ENCODE measurements at regions not wholly inside any gene's neighbourhood (a gene's known extent, or its start where the extent isn't known, plus 50 kb on each side); places are given as distances from the start of the nearest gene placed in this dataset.

DNA sequence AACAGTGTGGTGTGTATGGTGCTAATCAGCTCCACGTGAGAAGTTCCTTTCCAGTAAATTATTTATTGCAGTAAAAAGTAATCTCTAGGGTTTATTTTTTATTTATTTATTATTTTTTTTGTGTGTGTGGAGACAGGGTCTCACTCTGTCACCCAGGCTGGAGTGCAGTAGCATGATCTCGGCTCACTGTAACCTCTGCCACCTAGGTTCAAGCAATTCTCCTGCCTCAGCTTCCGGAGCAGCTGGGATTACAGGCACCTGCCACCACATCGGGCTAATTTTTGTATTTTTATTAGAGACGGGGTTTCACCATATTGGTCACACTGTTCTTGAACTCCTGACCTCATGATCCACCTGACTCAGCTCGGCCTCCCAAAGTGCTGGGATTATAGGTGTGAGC lies 606.9 kb downstream of the PCDH7 start:
- DNase-seq (ENCODE audit: low read depth, low spot score) = no peak
- in situ Hi-C loops (cut with HindIII; ENCODE audit: low sequenced_read_pairs) = no loop called here
- no peak overlapping the region for H3K4me3 ChIP-seq (ENCODE audit: low read depth, low read length)
- TF ChIP-seq, protein P1, sequence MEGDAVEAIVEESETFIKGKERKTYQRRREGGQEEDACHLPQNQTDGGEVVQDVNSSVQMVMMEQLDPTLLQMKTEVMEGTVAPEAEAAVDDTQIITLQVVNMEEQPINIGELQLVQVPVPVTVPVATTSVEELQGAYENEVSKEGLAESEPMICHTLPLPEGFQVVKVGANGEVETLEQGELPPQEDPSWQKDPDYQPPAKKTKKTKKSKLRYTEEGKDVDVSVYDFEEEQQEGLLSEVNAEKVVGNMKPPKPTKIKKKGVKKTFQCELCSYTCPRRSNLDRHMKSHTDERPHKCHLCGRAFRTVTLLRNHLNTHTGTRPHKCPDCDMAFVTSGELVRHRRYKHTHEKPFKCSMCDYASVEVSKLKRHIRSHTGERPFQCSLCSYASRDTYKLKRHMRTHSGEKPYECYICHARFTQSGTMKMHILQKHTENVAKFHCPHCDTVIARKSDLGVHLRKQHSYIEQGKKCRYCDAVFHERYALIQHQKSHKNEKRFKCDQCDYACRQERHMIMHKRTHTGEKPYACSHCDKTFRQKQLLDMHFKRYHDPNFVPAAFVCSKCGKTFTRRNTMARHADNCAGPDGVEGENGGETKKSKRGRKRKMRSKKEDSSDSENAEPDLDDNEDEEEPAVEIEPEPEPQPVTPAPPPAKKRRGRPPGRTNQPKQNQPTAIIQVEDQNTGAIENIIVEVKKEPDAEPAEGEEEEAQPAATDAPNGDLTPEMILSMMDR (IDR thresholded peaks at IDR 0.05; ENCODE audit: low read depth, low read length) = no peak

DNA sequence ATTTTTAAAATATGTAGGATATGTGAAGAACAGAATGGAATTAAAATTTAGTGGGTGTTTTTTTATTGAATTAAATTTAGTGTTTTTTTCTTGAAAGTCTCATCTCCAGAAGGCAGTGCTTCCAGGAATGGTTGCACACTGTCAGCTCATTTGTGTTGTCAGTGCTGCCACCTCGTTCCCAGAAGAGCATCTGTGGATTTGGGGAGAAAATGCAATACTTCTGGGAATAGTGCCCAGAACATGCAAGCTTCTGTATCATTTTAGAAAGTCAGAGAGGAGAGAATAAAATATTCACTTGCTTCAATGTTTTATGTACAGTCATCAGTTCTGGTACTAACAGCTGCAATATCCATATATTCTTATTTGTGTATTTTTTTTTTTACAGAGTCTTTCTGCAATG lies 608.8 kb downstream of the PCDH7 start:
- TF ChIP-seq, protein P1 (IDR thresholded peaks at IDR 0.05; ENCODE audit: low read depth, low read length) = no peak
- in situ Hi-C loops (cut with HindIII; ENCODE audit: low sequenced_read_pairs) = no loop called here
- DNase-seq (ENCODE audit: low read depth, low spot score) = no peak
- H3K4me3 ChIP-seq (ENCODE audit: low read depth, low read length) = no peak overlapping the region

DNA sequence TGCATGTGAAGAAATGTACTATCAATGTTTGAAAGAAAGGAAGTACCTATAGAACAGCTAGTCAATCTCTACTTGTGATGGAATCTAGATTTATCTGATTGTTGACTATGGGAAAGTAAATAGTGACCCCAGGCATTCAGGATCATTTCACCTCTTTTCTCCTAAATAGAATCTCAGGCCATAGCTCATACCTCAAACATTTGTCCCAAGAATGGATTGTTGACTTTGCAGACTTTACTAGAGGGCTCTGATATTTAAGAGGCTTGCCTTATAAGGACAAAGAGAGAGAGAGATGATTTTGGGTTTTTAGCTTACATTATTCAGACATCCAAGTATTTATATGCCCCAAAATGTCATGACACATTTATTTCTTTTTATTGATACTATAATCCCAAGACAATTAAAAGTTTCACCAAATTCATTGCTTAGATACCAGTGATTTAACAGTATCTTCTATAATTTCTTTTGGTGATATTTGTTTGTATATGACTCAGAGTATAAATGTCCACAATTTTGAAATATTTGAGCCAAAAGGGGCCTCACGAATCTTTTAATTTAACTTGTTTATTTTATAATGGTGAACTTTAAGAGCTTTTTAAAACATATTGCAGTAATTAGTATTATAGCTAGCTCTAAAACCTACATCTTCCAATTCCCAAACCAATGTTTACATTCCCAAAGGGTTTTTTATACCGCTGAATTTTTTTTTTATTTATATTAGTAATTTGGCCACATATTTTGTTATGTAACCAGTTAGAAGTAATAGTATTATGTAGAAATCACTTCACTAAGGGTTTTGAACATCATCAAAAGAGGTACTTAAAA lies 614.1 kb downstream of the PCDH7 start:
- DNase-seq (ENCODE audit: low read depth, low spot score) = no peak
- TF ChIP-seq, protein P1 (IDR thresholded peaks at IDR 0.05; ENCODE audit: low read depth, low read length) = no peak

DNA sequence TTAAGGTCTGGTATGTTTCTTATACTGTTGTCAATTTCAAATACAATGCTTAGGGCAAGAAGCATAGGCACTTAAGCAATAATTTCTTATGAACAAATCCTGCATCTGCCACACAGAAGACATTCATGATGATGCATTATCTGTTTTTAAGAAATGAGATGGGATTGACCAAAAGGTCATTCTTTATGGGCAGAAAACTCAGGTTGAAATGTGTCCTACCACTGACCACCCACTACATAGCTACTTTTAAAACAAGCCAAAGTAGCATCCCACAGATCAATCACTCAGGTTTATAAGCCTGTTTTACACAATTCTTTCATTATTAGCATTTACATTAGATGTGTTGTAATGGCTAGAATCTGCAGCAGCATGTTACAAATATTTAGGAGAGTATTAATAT lies 617.8 kb downstream of the PCDH7 start:
- no peak overlapping the region for H3K4me3 ChIP-seq (ENCODE audit: low read depth, low read length)
- in situ Hi-C loops (cut with HindIII; ENCODE audit: low sequenced_read_pairs) = no loop called here
- TF ChIP-seq, protein P1 (IDR thresholded peaks at IDR 0.05; ENCODE audit: low read depth, low read length) = no peak
- no peak for DNase-seq (ENCODE audit: low read depth, low spot score)

More for the DNA sequence above, 614.1 kb downstream of the PCDH7 start:
- H3K4me3 ChIP-seq (ENCODE audit: low read depth, low read length) = no peak overlapping the region
- in situ Hi-C loops (cut with HindIII; ENCODE audit: low sequenced_read_pairs) = no loop called here

DNA sequence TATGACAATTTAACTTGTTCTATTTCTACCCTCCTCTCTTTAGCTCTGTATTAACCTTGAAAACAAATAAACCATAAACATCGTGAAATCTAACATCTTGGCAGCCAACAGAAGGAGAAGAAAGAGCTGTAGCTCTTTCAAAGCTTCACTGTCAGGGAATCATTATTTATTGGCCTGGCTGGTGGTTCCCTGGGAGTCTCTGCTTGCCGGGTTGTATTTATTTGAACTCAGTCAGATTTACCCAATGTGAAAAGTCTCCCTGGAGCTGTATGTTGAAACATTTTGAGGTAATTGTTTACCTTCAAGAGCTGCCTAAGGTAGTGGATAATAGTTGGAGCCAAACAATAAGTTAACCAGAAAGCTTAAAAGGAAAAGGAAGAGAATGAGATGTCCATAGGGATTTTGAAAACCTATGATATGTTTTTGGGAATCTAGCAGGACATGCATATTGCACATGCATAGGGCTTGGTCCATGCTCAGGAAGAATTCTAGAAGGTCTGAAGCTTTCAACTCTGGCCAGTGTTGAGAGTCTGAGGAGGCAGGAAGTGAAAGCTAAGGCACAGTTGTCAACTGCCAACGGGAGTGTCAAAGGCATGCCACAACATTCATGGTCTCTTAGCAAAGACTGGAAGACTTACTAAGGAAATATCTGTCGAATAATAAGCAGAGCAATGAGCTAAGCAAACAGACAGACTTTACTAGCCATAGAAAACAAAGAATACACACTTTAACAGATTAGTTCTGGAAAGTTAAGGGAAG lies 621.6 kb downstream of the PCDH7 start:
- TF ChIP-seq, protein P1 (IDR thresholded peaks at IDR 0.05; ENCODE audit: low read depth, low read length) = no peak
- no peak for DNase-seq (ENCODE audit: low read depth, low spot score)
- in situ Hi-C loops (cut with HindIII; ENCODE audit: low sequenced_read_pairs) = no loop called here
- no peak overlapping the region for H3K4me3 ChIP-seq (ENCODE audit: low read depth, low read length)

DNA sequence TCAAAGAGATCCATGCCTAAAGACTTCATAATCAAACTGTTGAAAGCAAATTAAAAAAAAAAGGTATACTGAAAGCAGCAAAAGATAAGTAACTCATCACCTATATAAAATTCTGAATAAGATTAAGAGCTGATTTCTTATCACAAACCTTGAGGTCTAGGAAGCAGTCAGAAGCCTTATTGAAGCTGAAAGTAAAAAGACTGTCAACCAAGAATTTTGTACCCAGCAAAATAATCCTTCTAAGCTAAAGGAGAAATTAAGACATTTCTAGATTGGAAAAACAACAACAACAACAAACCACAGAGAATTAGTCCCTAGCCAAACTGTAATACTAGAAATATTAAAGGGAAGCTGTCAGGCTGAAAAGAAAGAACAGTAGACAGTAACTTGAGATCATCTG lies 622.9 kb downstream of the PCDH7 start:
- TF ChIP-seq, protein P1 (IDR thresholded peaks at IDR 0.05; ENCODE audit: low read depth, low read length) = no peak

More for the DNA sequence above, 622.9 kb downstream of the PCDH7 start:
- DNase-seq (ENCODE audit: low read depth, low spot score) = no peak
- in situ Hi-C loops (cut with HindIII; ENCODE audit: low sequenced_read_pairs) = no loop called here
- no peak overlapping the region for H3K4me3 ChIP-seq (ENCODE audit: low read depth, low read length)

Data from astrocyte of the spinal cord (primary cell).